ENCODE measurements at regions not wholly inside any gene's neighbourhood (a gene's known extent, or its start where the extent isn't known, plus 50 kb on each side); places are given as distances from the start of the nearest gene placed in this dataset.
A peak's percentile ranks its signal among the peaks of the same experiment; 100 is the strongest.

GRCh38 chr6:138689849-138690248, 83.7 kb upstream of the CCDC28A start:
- WGBS, 5 donors: 89 to 96% (median 94%) methylated on average over 6 of the region's 6 CpGs
- H3K4me1 ChIP-seq: peaks cover 4 to 26% (median 17%) of the 10 kb centered on the region in 6 donors
- H3K9me3 ChIP-seq: no peaks in the 10 kb centered on the region
- H3K36me3 ChIP-seq: no peaks in the 10 kb centered on the region
- intact Hi-C loops (cut with DNase I; ENCODE audit: low total_unique reads): loop anchor here (10.0 kb wide), 1 partner anchor 75 kb away; no protein-coding TSS in a partner anchor
- peaks cover 0 to 34% (median 0%) of the 10 kb centered on the region in 7 donors for H3K27me3 ChIP-seq (replicated peaks in 1 of 7)
- TF ChIP-seq CTCF (IDR thresholded peaks at IDR 0.05 in 8 of 11, conservative IDR thresholded peaks at IDR 0.05 in 3 of 11): no peak
- TF ChIP-seq POLR2A (IDR thresholded peaks at IDR 0.05): no peak
- TF ChIP-seq POLR2AphosphoS5 (IDR thresholded peaks at IDR 0.05): no peak
- DNase-seq: no peak
- H3K27ac ChIP-seq: no peak overlapping the region
- no peak overlapping the region for H3K4me3 ChIP-seq

GRCh38 chr6:138690975-138691594, 82.5 kb upstream of the CCDC28A start:
- Histone ChIP-seq H3K9me3 (no peaks in the 10 kb centered on the region), H3K27ac (peak overlapping the region in 3 of 8 donors; percentile 79 to 87 (median 86)), H3K27me3 (replicated peaks in 1 of 7) (peaks cover 0 to 35% (median 0%) of the 10 kb centered on the region in 7 donors), H3K4me1 (peaks cover 4 to 26% (median 17%) of the 10 kb centered on the region in 6 donors), H3K36me3 (no peaks in the 10 kb centered on the region), H3K4me3 (peak overlapping the region in 5 of 8 donors; percentile 61 to 97 (median 85))
- 72 to 87% (median 78%) methylated on average over 11 of the region's 11 CpGs for WGBS, 5 donors
- intact Hi-C loops (cut with DNase I; ENCODE audit: low total_unique reads): loop anchor here (10.0 kb wide), 1 partner anchor 74 kb away; no protein-coding TSS in a partner anchor
- TF ChIP-seq CTCF (IDR thresholded peaks at IDR 0.05 in 8 of 11, conservative IDR thresholded peaks at IDR 0.05 in 3 of 11): no peak
- TF ChIP-seq POLR2A (IDR thresholded peaks at IDR 0.05): no peak
- TF ChIP-seq POLR2AphosphoS5 (IDR thresholded peaks at IDR 0.05): no peak
- no peak for DNase-seq

GRCh38 chr6:138691595-138692057, 81.9 kb upstream of the CCDC28A start:
- Histone ChIP-seq H3K9me3 (no peaks in the 10 kb centered on the region), H3K27me3 (replicated peaks in 1 of 7) (peaks cover 0 to 35% (median 0%) of the 10 kb centered on the region in 7 donors), H3K36me3 (no peaks in the 10 kb centered on the region), H3K4me1 (peaks cover 4 to 26% (median 19%) of the 10 kb centered on the region in 6 donors), H3K27ac (peak overlapping the region in 7 of 8 donors; percentile 74 to 87 (median 83)), H3K4me3 (peak overlapping the region; percentile 61 to 97 (median 82))
- WGBS, 5 donors: 6 to 37% (median 9%) methylated on average over 14 of the region's 14 CpGs
- intact Hi-C loops (cut with DNase I; ENCODE audit: low total_unique reads): loop anchor here (10.0 kb wide), 1 partner anchor 73 kb away; no protein-coding TSS in a partner anchor
- DNase-seq: no peak
- TF ChIP-seq POLR2A (IDR thresholded peaks at IDR 0.05) (no peak), CTCF (IDR thresholded peaks at IDR 0.05 in 8 of 11, conservative IDR thresholded peaks at IDR 0.05 in 3 of 11) (no peak), POLR2AphosphoS5 (IDR thresholded peaks at IDR 0.05) (no peak)

Measured in spleen (tissue), 11 donors.